NCI-H774 (cell line): ENCODE measurements at regions not wholly inside any gene's neighbourhood (a gene's known extent, or its start where the extent isn't known, plus 50 kb on each side); places are given as distances from the start of the nearest gene placed in this dataset.
A peak's percentile ranks its signal among the peaks of the same experiment; 100 is the strongest.

Experiments used
- DNase-seq: peaks from one replicate; lab custom pipeline; 2025; lab: John Stamatoyannopoulos, UW

DNA sequence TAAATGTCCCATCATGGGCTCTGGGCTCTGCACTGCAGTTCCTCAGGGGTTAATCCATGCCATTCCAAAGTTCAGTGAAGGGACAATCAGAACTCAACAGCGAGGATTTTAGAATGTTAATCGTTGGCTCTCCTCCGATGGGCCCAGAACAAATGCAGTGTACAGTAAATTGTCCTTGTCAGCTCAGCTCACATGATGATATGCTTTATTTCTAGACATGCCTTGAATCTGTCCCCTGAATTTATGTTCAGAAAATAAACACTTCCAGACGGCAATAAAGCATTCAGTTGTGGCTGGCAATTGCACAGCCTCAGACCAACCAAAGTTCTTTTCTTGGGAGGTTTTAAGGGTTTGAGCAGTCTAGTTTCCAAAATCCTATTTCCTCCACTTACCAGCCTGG is 981.2 kb downstream of the BCL11A start:
- DNase-seq, result no peak

DNA sequence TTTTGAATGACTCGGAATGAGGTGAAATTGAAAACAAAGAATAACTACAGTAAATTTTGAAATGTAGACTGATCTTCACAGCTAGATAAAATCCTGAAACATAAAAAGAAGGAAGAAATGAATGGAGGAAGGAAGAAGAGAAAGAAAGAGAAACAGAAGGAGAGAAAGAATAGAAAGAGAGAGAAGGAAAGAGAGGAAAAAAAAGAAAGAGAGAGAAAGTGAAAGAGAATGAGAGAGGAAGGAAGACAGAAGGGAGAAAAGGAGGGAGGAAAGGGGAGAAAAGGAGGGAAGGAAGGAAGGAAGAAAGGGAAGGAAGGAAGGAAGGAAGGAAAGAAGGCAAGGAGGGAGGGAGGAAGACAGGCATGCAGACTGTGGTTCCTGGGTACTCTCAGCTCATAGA is 982.6 kb downstream of the BCL11A start:
- DNase-seq, result no peak

DNA sequence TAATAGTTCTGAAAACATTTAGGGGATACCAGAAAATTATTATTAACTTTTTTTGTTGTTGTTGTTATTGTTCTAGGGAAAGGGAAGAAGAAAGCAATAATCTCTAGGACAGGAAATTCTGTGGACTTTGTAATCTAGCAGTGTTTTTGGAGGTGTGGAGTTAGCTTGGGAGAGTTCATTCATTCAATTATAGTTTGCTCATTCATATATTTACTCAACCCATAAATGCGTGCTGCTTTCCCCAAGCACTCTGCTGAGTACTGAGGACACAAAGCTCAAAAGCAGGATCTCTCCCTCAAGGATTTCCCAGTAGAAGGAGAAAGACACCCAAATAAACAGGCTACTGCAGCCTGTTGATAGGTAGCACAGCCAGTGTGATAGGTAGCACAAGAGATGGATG is 984.3 kb downstream of the BCL11A start:
- no peak for DNase-seq

DNA sequence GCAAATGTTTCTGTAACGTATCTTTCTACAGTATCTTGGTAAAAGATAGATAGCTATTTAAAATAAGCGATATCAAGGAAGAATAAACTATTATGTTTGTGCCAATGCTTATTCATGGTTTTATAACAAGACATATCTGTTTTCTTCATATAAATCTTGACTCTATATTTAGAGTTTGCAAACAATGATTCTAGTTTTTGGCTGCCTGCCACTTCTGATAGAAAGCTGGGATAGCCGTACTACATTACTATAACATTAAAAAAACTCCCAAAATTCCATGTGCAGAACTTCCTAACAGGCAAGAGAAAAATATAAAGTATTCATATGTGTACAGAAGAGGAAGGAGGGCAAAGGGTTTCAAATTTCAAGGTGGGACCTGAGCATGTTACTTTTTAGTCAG is 985.0 kb downstream of the BCL11A start:
- no peak for DNase-seq

DNA sequence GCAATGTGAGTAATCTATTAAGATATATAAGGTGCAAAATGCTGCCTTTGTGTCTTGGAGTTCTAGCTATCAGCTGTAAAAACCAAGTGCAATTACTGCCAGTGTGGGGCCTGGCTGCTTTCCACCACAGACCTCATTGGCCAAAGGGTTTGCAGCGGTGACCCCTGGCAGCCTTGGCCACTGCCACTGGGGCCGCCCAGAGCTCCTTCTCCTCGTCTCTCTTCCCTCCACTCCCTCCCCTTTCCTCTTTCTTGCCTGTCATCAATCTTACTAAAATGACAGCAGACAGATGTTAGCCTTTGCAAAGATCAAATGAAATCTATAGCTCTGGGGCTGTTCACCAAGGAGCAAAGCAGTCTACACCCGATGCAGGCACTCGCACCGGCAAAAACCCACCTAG is 986.3 kb downstream of the BCL11A start:
- DNase-seq, result no peak

DNA sequence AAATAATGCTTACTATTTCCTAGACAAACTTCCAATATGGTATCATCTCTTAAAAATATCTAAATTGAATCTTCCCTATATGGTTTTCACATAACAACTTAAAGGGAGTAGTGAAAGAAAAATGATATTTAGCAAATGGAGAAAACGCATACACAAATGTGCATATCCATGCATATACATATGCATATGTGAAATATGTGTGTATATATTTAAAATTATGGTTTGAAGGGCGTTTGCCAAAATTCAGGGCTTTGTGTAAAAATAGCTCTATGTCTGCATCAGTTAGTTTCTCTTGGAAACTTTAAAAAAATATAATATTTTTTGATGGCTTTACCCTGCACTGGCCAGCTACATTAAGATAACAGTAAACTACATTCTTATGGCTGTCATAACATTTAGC is 986.7 kb downstream of the BCL11A start:
- no peak for DNase-seq

DNA sequence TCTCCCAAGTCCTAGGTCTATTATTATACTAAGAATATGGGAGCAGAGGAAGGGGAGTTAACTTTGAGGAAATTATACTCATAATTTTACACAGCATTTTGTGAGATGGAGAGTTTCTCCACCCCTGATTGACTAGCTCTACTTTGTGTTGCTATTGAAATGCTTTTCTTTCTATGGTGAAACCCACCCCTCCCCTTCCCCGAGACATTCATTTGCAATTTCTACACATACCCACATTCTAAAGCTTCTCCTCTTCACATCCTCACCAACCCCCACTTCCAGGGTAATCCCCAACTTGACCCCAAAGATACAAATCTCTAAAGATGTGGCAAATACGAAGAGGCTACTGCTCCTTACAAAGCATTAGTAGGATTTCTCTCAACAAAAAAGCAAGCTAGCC is 992.2 kb downstream of the BCL11A start:
- no peak for DNase-seq

DNA sequence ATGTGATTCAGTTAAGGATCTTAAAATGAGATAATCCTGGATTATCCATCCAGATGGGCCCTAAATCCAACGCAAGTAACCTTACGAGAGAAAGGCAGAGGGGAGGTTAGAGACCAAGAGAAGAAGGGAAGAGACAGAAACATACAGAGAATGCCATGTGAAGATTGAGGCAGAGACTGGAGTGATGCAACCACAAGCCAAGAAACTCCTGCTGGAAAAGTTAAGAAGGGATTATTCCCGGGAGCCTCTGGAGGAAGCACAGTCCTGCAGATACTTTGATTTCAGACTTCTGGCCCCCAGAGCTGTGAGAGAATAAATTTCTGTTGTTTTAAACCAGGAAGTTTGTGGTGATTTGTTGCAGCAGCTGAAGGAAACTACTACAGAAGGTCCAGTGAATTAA is 992.7 kb downstream of the BCL11A start:
- DNase-seq, result no peak

DNA sequence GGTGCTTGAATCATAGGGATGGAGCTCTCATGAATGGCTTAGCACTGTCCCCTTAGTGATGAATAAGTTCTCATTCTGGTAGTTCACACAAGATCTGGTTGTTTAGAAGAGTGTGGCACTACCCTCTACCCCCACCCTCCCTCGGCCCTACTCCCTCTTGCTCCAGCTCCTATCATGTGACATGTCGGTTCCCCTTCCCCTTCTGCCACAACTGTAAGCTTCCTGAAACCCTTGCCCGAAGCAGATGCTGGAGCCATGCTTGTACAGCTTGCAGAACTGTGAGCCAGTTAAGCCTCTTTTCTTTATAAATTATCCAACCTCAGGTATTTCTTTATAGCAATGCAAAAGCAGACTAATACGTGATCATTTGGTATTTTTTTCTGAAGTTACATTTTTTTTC is 1012.6 kb downstream of the BCL11A start:
- DNase-seq, result no peak

DNA sequence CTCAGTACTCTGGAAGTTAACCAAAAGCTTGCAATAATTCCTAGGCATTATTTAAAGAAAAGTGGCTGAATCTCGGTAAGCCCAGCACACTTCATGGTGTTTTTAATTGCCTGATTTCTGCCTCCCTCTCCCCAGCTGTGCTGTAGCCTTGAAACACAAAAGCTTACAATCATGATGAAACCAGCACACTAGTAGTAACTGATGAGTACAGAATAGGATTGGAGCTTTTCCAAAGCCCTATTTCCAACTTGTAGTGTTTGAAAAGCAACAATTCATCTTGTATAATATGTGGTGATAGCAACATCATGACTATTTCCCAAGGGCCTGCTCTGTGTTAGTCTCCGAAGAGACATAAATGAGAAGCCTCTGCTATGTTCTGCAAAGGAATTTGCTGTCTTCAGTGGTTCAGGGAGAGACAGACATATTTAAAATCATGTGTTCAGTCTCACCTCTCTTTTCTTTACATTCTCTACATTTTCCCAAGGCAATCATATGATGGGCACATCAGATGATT is 1015.0 kb downstream of the BCL11A start:
- no peak for DNase-seq

DNA sequence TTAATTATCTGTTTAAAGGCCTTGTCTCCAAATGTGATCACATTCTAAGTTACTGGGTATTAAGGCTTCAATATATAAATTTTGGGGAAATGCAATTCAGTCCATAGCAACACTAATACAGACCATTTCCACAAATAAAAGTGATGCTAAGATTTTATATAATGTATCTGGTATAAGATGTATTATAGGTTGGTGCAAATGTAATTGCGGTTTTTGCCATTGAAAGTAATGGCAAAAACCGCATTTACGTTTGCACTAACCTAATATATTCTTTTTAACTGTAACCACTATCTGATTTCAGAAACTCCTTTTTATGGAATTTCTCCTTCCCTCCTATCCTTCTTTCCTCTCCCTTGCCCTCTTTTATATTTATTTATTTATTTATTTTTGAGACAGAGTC is 1020.6 kb downstream of the BCL11A start:
- no peak for DNase-seq

DNA sequence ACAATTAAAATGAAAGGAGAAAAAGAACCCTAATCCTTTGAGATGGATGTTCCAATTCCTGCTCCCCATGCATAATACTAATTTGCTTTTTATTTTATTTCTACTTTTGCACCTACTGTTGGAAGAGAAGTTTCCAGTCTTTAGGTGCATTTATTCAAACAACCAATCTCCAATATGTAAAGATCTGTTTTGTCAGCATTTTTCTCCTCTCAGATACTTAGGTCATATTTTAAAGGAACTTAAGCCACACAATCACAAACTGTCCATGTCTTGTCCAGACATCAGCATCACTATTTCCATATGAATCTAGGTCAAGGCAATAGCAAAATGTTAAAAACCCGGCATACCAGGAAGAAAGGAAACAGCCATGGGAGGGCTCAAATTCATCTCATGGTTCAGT is 1023.2 kb downstream of the BCL11A start:
- no peak for DNase-seq

DNA sequence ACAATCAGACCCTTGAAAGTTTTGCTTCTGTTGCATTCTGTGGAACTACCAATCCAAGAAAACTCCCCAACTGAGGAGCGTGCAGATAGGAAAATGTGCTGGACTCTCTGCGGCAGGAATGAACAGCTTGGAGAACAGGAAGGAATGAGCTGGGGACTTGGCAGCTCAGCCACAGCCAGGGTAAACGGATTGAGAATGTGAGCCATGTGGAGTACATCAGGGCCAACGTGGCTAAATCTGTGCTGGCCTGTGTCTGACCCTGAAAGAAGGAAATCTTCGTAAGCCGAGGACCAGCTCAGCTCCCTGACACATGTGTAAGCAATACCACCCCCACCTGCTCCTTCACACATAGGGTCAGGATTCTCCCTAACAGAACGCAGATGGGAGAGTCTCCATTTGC is 1023.7 kb downstream of the BCL11A start:
- no peak for DNase-seq

DNA sequence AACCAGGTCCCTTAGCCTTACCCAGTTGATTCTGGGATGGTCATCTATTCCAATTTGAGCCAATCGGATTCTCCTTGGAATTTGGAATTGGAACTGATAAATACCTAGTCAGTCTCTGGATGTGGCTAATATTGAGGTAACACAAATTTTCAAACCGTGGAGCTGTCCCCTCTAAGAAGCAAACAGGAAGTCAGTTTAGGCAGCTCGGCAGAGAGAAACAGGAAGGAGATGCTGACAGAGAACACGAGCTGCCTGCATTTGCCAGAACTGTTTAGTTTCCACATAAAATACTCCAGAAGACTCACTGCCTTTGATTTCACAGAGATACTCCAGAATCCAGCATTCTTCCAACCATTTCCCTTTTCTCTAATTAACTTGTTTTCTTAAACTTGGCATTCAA is 1024.9 kb downstream of the BCL11A start:
- DNase-seq, result no peak

DNA sequence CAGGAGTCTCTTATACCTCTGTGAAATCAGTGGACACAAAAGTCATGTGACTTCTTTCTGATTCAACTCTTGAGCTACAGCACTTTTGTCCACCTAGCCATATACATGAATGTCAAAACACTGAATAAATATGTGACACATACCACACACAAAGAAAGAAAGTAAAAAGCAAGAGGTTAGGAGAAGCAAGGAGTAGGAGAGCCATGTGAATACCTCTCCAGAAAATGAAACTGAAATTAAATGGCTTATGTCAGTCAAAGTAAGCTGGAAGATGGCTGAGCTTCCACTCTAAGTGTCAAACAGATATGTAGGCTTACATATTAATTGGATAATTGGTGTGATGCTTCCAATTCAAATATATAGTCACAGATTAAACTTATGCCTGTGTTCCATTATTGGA is 1050.5 kb downstream of the BCL11A start:
- DNase-seq, result no peak

DNA sequence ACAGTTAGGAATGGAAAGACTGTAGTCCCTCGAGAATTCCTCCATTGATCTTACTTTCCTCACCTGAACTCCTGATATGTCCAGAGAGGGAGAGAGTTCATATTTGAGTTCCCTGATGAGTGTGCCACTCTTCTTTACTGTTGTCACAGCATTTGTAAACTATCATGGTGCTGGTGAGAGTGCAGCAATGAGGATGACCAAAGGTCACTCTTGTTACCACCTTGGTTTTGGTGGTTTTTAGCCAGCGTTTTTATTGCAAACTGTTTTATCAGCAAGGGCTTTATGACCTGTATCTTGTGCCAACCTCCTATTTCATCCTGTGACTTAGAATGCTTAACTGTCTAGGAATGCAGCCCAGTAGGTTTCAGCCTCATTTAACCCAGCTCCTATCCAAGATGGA is 1062.5 kb downstream of the BCL11A start:
- no peak for DNase-seq

DNA sequence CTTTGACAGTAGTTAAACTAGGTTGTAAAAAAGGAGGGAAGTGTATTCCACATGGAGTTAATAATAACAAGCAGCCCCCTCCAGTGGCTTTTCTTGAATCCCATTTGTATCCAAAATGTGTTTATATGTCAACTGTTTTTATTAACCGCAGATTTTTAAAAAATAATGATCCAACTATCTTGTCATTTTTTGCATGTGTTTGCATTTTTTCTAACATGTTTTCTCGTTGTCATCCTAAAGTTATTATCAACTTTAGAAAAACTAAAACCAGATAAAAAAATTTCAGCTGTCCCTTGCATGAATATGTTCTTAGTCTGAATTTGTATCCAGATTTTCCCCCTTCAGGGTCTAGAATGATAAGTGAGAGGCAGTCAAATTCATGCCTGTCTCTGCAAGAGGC is 1063.3 kb downstream of the BCL11A start:
- no peak for DNase-seq

DNA sequence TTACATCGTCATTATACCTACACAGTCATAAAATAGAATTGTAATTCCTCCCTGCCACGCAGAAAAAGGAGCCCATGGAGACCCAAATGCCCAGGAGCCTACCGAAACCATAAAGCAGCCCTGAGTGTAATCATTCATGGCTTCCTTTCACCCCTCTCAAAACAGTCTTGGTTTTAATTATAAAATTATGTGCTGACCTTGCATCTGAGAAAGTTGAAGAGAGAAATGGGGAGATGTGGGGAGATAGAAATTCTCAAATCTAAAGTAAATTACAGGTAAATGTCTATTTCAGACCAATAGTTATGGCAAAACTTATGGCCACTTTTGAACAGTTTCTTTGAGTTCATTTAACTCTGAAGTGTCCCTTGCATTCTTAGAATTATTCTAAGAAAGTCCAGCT is 1068.8 kb downstream of the BCL11A start:
- no peak for DNase-seq

DNA sequence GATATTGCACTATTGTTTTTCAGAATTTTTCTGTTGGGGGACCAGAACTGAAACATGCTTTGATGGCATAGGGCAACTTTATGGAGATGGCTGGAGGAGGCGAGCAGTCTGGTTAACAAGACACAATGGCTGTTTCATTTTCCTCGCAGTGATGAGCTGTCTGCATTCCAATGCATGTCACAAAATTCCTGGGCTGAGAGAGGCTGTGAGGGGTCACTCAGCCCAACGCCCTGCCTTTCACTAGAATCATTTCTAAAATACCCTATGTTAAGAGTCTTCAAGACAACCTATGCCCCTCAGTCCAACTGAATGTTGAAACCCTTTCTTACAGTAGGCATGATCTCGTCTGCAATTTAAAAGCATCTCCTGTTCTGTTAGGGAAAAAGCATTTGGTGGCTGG is 1090.0 kb downstream of the BCL11A start:
- no peak for DNase-seq

DNA sequence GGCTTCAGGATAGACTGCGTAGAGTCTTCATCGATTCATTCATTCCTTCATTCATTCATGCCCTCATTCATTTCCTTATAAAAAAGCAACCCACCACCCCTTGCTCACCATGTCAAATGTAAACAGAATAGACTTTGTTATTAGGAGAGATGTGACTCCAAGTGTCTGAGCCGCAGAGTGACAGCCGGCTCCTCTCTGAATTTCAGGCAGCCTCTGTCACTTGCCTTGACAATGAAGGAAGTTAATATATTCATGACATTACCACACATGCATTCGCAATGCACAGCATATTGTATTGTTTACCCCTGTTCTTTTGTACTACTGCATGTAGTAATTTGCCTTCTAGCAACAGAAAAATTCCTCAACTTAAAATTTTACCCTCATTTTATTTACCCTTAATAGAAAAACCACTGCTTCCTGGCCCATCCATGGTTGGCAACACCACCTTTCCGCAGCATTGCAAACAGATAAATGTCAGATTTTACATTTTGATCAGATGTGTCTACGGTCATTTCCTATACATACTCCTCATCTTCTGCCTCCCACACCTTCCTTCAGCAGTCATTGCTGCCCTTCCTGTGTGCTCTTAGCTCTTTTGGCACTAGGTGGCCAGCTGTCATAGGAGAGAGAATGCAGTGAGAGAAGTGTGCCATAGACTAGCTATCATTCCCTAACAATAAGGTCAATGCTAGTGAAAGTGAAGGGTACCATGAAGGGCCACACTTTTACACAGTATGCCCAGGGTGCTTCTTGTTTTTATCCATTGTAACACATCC is 1090.8 kb downstream of the BCL11A start:
- DNase-seq, result no peak

DNA sequence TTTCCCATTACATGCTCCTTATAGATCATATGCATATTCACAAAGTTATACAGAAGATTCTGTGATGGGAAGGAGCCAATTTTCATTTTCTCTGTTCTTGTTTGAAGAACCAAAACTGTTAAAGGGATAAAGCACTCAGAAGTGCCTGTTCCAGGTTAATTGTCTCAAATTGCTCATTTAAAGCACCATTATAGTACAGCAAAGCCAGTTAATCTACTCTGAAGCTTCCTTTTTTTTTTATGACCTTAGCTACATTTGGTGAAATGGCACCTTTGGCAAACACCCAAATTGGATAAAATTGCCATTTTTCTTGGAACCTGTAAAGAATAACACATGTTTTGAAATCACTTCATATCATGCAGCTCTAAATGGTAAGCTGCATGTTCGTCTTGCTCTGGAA is 1092.3 kb downstream of the BCL11A start:
- no peak for DNase-seq

DNA sequence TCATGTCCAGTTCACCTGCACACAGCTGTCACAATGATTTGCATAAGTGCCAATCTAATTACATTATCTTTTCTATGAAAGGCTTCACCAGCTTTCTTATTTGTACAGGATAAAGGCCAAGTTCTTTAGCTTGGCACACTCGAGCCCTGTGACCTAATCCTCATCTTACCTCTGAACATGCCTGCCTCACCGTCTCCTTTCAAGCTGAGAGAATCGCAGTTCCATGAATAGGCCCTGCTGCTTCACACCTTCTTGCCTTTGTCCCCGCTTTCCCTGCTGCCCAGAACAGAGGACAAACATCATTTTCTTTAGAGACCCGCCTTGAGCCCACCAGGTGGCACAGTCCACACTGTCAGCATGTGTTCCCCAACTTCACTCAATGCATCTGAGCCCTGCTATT is 1094.7 kb downstream of the BCL11A start:
- DNase-seq, result peak; percentile 83

DNA sequence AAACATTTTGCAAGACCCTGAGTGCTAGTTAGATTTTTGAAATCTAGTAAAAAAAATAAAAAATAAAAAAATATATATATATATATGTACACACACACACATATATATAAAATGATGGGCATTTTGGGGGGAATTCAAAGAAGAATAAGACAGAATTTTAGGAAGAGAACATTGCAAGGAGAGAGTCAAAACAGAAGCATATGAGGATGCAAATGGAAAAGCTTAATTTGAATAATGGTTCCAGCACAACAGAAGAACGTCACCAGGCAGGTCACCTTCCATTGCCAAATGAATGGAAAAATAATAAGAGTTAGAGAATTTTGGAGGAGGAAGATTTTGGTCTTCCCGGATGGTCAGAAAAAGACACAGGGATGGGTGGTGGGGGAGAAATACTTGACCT is 1097.2 kb downstream of the BCL11A start:
- no peak for DNase-seq

DNA sequence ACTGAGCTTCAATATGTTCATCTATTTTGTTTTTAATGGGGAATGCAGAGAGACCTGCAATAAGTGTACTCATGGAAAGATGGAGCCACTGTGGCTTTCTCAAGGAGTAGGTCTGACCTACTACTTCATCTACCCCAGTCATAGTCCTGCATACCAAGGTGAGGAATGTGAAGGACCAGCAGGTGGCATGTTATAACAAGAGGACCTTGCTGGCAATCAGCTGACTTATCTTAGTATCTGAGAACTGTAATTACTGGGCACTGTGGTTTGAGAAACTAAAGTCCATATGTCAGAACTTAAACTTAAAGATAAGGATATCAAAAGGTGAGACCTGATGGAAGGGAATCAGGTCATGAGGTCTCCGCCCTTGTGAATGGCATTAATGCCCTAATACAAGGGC is 1104.2 kb downstream of the BCL11A start:
- DNase-seq, result no peak
